Renal cortex interstitium (tissue), 11 donors: ENCODE measurements at regions not wholly inside any gene's neighbourhood (a gene's known extent, or its start where the extent isn't known, plus 50 kb on each side); places are given as distances from the start of the nearest gene placed in this dataset.

ENCODE experiments used
- DNase-seq, 11 donors: peaks; one replicate each; pipeline ENCODE4 v3.0.0-alpha.2; 2013; ENCODE audit warnings: low read depth in 9 of 11, low spot score in 4 of 11; ENCODE audit errors: extremely low read depth in 1 of 11

GRCh38 chr1:172867216-172867818 lies 183.4 kb downstream of the TNFSF18 start:
- no peak for DNase-seq

- no peak for DNase-seq
Measured at GRCh38 chr1:172870901-172871606, 179.7 kb downstream of the TNFSF18 start.

- no peak for DNase-seq
Measured at GRCh38 chr1:172874950-172875349, 175.8 kb downstream of the TNFSF18 start.

- no peak for DNase-seq
Measured at GRCh38 chr1:172875892-172876291, 174.8 kb downstream of the TNFSF18 start.

GRCh38 chr1:172882385-172882784 lies 168.4 kb downstream of the TNFSF18 start:
- no peak for DNase-seq

GRCh38 chr1:172882791-172883386 lies 167.9 kb downstream of the TNFSF18 start:
- no peak for DNase-seq

- no peak for DNase-seq
Measured at GRCh38 chr1:172883387-172883791, 167.4 kb downstream of the TNFSF18 start.

- no peak for DNase-seq
Measured at GRCh38 chr1:172883844-172884243, 166.9 kb downstream of the TNFSF18 start.

GRCh38 chr1:172885411-172885810 lies 165.3 kb downstream of the TNFSF18 start:
- no peak for DNase-seq

- DNase-seq, result no peak
Measured at GRCh38 chr1:172885971-172886370, 164.8 kb downstream of the TNFSF18 start.

- DNase-seq, result no peak
Measured at GRCh38 chr1:172887162-172887561, 163.6 kb downstream of the TNFSF18 start.

GRCh38 chr1:172893146-172893841 lies 157.4 kb downstream of the TNFSF18 start:
- no peak for DNase-seq

- DNase-seq, result no peak
Measured at GRCh38 chr1:172894349-172895049, 156.2 kb downstream of the TNFSF18 start.

- no peak for DNase-seq
Measured at GRCh38 chr1:172895050-172895460, 155.7 kb downstream of the TNFSF18 start.

- no peak for DNase-seq
Measured at GRCh38 chr1:172895761-172896160, 155.0 kb downstream of the TNFSF18 start.

- no peak for DNase-seq
Measured at GRCh38 chr1:172897738-172898137, 153.0 kb downstream of the TNFSF18 start.

- DNase-seq, result no peak
Measured at GRCh38 chr1:172898866-172899265, 151.9 kb downstream of the TNFSF18 start.

GRCh38 chr1:172900376-172900997 lies 150.3 kb downstream of the TNFSF18 start:
- no peak for DNase-seq

GRCh38 chr1:172902200-172902599 lies 148.5 kb downstream of the TNFSF18 start:
- DNase-seq, result no peak
